ENCODE measurements at regions not wholly inside any gene's neighbourhood (a gene's known extent, or its start where the extent isn't known, plus 50 kb on each side); places are given as distances from the start of the nearest gene placed in this dataset.

- Histone ChIP-seq H3K27ac (no peak overlapping the region), H3K4me3 (no peak overlapping the region), H3K36me3 (no peaks in the 10 kb centered on the region), H3K27me3 (no peaks in the 10 kb centered on the region), H3K4me1 (no peaks in the 10 kb centered on the region), H3K9me3 (no peaks in the 10 kb centered on the region)
- TF ChIP-seq CTCF (IDR thresholded peaks at IDR 0.05) = no peak
- DNase-seq (no peak), ATAC-seq (no peak)
- intact Hi-C loops (cut with DNase I) = no loop called here
Observed at GRCh38 chr22:27654546-27655445, 146.8 kb downstream of the MN1 start.

- no peak for TF ChIP-seq CTCF (IDR thresholded peaks at IDR 0.05)
- Histone ChIP-seq H3K36me3 (no peaks in the 10 kb centered on the region), H3K4me3 (no peak overlapping the region), H3K4me1 (no peaks in the 10 kb centered on the region), H3K27me3 (no peaks in the 10 kb centered on the region), H3K27ac (no peak overlapping the region), H3K9me3 (no peaks in the 10 kb centered on the region)
- no peak for ATAC-seq
- no peak for DNase-seq
- intact Hi-C loops (cut with DNase I) = no loop called here
Observed at GRCh38 chr22:27655582-27656185, 145.9 kb downstream of the MN1 start.

GRCh38 chr22:27656970-27657369 is 144.6 kb downstream of the MN1 start:
- no peak for DNase-seq
- intact Hi-C loops (cut with DNase I) = no loop called here
- H3K4me1 ChIP-seq = no peaks in the 10 kb centered on the region
- ATAC-seq = no peak
- H3K9me3 ChIP-seq = no peaks in the 10 kb centered on the region
- H3K4me3 ChIP-seq = no peak overlapping the region
- no peaks in the 10 kb centered on the region for H3K36me3 ChIP-seq
- TF ChIP-seq CTCF (IDR thresholded peaks at IDR 0.05) = no peak
- H3K27ac ChIP-seq = no peak overlapping the region
- no peaks in the 10 kb centered on the region for H3K27me3 ChIP-seq

GRCh38 chr22:27660306-27660705 is 141.2 kb downstream of the MN1 start:
- TF ChIP-seq CTCF (IDR thresholded peaks at IDR 0.05) = no peak
- ATAC-seq = no peak

GRCh38 chr22:27662359-27663301 is 138.9 kb downstream of the MN1 start:
- ATAC-seq (peak; percentile 60), DNase-seq (no peak)
- intact Hi-C loops (cut with DNase I) = no loop called here
- no peaks in the 10 kb centered on the region for H3K9me3 ChIP-seq
- no peaks in the 10 kb centered on the region for H3K27me3 ChIP-seq
- no peak overlapping the region for H3K27ac ChIP-seq
- no peaks in the 10 kb centered on the region for H3K36me3 ChIP-seq
- H3K4me3 ChIP-seq = no peak overlapping the region
- peaks cover 10% of the 10 kb centered on the region for H3K4me1 ChIP-seq
- no peak for TF ChIP-seq CTCF (IDR thresholded peaks at IDR 0.05)

More at GRCh38 chr22:27660306-27660705, 141.2 kb downstream of the MN1 start:
- Histone ChIP-seq H3K4me3 (no peak overlapping the region), H3K27ac (no peak overlapping the region), H3K4me1 (peaks cover 10% of the 10 kb centered on the region), H3K9me3 (no peaks in the 10 kb centered on the region), H3K27me3 (no peaks in the 10 kb centered on the region), H3K36me3 (no peaks in the 10 kb centered on the region)
- no peak for DNase-seq
- intact Hi-C loops (cut with DNase I) = no loop called here
